GM18907 (cell line): ENCODE measurements at regions not wholly inside any gene's neighbourhood (a gene's known extent, or its start where the extent isn't known, plus 50 kb on each side); places are given as distances from the start of the nearest gene placed in this dataset.
"Not testable (repeated sequence)": the region's sequence is repeated elsewhere in the genome, so short reads cannot be mapped to it uniquely, and the experiment has no call there.

ENCODE experiments used
- ATAC-seq: cut with Tn5 transposase; IDR thresholded peaks from one replicate; pipeline ENCODE4 v1.9.1; 2021; ENCODE audit warnings: mild to moderate bottlenecking, moderate library complexity; ENCODE audit not compliant: unreplicated experiment

- ATAC-seq = no peak
These were observed 749.2 kb upstream of the CRIM1 start for GRCh38 chr2:35606394-35606793.

GRCh38 chr2:35598310-35598709 is 757.3 kb upstream of the CRIM1 start:
- ATAC-seq = no peak

DNA sequence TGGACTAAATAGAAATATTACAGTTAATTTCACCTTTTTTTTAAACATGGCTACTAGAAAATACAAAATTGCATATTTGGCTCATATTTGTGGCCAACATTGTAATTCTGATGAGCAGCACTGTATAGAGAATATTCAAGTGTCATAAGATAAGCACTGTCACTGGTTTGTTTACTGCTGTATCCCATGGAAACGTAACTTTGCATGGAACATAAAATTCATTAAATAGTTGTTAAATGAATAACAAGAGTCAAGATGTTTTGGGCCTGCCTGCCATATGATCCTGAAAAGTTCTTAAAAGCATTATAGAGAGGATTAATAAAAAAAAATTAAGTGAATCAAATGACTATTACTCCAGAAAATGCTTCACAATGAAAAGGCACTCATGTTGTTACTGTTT is 763.7 kb upstream of the CRIM1 start:
- no peak for ATAC-seq

DNA sequence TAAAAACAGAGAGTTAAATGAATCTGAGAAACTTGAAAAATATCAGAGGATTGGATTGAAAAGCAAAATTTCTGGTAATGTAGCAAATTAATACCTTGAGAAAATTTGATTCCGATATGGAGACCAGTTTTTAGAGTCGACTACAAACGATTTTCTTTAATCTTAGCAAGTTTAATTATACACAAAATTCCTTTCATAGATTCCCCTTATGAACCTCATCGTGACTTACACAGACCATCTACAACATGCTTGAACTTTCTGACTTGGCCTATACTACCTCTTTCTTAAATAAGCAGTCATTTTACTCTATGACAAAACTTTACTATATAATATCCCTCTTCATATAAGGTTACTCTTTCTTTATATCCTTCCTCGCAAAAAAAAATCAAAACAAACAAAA is 769.6 kb upstream of the CRIM1 start:
- ATAC-seq = no peak

DNA sequence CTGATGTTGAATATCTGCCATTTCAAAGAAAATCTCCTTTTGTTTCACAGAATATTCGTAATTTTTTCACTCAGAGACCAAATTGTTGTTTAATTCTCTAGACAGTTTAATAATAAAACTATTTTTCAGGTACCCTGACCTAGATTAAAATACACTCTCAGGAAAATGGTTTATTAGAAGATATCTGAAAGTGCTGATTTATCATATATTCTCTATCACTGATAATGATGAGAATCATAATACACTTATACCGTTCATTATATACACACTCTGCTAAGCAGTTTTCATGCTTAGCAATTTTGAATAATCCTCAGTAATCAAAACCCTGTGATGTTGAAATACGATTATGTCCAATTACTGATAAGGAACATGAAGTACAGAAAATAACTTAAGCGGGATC is 772.9 kb upstream of the CRIM1 start:
- no peak for ATAC-seq

GRCh38 chr2:35580956-35581355 is 774.6 kb upstream of the CRIM1 start:
- ATAC-seq = no peak

DNA sequence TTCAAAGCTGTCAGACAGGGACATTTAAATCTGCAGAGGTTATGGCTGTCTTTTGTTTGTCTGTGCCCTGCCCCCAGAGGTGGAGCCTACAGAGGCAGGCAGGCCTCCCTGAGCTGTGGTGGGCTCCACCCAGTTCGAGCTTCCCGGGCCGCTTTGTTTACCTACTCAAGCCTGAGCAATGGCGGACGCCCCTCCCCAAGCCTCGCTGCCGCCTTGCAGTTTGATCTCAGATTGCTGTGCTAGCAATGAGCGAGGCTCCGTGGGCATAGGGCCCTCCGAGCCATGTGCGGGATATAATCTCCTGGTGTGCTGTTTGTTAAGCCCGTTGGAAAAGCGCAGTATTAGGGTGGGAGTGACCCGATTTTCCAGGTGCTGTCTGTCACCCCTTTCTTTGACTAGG is 787.0 kb upstream of the CRIM1 start:
- not testable (repeated sequence) for ATAC-seq

- no peak for ATAC-seq
These were observed 793.1 kb upstream of the CRIM1 start for GRCh38 chr2:35562488-35562887.

- no peak for ATAC-seq
These were observed 807.4 kb upstream of the CRIM1 start for GRCh38 chr2:35548171-35548570.

GRCh38 chr2:35545301-35545700 is 810.3 kb upstream of the CRIM1 start:
- ATAC-seq = no peak

DNA sequence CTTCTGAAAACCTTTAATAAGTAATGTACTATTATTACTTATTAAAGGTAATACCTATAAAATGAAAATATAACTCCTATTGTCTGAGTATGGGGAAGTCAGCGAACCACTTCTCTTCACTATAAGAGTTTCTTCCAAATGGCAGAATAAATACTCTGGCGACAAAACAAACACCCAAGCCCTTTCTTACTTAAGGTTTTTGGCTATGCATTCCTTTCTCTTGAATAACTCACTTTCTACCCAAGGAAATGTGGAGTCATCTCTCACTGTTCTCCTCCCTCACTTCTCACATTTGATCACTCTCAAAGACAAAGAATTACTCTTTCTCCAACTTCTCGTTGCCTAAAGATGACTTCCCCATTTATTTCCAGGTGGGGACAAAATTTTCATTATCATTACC is 816.8 kb upstream of the CRIM1 start:
- ATAC-seq = no peak

GRCh38 chr2:35530615-35531135 is 824.9 kb upstream of the CRIM1 start:
- no peak for ATAC-seq

DNA sequence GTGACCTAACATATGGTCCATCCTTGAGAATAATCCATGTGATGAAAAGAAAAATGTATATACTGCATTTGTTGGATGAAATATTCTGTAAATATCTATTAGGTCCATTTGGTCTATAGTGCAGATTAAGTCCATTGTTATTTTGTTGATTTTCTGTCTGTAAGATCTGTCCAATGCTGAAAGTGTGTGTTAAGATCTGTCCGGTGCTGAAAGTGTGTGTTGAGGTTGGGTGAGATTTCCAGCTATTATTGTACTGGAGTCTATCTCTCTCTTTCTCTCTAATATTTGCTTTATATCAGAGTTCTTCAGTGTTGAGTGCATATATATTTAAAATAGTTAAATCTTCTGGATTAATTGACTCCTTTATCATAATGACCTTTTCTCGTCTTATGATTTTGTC is 828.8 kb upstream of the CRIM1 start:
- no peak for ATAC-seq

DNA sequence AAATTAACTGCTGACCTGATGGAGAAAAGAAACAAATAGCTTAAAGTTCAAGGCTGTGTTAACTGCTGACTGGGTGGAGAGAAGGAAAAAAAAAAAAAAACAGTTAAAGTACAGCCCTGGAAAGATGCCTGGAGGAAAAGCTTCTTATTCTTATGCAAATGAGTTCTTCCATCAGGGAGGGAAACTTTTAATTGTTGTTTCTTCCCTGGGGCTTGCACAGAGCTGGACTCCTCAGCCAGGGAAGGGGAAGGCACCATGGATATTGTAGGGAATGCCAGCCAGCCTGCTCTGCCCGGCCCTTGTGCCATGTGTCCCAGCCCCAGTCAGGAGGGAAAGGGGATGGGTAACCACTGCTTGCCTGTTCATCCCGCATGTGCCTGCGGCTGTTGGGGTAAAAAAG is 833.1 kb upstream of the CRIM1 start:
- ATAC-seq = no peak

DNA sequence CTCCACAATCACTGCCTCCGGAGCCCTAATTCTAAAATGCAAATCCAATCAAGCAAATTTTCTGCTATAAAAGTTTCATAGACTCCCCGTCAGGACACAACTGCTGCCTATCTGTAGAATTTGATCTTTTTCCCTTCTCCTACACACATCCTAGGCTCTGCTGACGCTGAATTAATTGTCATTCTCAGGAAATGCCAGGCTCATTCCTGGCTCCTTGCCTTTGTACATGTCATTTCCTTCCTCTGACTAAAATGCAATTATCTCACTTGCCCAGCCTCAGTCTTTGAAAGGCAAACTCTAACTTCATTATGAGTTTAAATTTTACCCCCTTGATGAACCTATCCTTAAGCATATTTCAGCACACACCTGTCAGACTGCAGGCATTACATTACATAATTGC is 844.9 kb upstream of the CRIM1 start:
- ATAC-seq = no peak

GRCh38 chr2:35508601-35509000 is 847.0 kb upstream of the CRIM1 start:
- no peak for ATAC-seq

GRCh38 chr2:35504419-35504818 is 851.2 kb upstream of the CRIM1 start:
- no peak for ATAC-seq

DNA sequence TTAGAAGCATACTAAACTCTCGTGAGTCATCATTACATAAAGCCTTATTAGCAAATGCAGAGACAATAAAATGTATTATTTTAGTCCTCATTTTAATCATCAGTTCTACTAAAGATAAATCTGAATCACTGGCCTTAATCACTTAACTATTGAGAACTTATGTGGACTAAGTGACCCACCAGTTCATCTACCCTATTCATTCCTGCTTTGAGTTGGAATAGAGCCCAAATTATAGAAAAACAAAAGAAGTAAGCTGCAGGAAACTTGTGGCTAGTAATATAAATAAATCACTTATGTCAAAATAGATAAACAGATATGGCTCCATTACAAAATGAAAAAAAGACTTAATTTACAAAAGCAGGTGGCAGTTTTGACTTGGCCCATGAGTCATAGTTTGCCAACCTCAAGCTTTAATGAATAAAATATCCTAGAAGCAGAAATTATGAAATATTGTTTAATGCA is 851.8 kb upstream of the CRIM1 start:
- no peak for ATAC-seq

GRCh38 chr2:35503311-35503710 is 852.3 kb upstream of the CRIM1 start:
- ATAC-seq = no peak

DNA sequence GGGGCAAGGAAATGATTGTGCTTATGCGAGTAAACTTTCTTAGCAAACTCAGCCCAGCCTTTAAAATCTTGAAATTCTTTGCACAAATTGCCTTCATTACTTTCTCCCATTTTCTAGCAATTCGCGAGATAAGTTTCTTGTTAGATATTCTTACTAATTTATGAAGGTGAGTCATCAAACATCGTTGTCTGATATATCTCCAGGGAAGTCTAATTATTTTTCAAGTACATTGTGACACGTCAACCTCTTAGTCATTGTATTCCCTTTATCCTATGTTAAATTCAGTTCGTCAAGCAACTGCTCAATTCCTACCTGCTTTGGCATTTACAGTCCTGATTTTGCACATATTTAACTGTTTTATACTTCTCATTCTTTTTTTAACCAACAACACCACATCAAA is 854.5 kb upstream of the CRIM1 start:
- ATAC-seq = no peak

DNA sequence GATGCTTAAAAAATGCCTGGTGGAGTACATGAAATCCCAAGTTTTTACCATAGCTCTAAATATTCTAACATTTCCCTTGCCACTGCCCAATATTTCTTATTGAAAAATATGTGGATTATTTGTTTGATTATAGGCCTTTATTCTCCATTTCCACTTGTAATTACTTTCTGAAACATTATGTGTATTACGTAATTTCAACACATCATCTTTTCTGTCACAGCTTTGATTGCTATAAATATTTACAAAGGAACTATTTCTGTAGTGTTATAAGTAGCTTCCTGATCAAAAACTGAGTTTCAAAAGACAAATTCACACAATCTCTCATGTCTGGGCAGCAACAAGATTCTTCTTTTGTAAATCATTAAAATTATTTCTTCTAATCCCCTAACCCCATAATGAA is 859.6 kb upstream of the CRIM1 start:
- ATAC-seq = no peak

DNA sequence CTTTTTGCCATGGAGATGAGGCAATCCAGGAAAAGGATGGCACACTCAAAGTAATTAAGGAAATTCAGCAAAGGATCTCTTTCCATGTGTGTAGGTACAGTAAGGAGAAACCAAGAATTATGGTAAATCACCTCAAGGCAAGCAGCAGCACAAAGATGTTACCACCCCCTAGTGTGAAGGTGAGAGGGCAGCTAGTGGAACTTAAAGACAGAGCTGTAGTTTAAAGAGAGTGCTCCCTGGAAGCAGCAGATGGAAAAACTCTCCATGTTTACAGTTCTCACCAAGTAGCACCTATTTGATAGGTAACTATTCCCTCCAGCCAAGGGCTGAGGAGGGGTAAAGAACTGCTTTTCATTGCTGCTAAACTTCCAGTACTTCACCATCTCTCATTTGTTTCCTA is 860.4 kb upstream of the CRIM1 start:
- ATAC-seq = no peak

GRCh38 chr2:35478121-35478520 is 877.5 kb upstream of the CRIM1 start:
- ATAC-seq = not testable (repeated sequence)

GRCh38 chr2:35468245-35468644 is 887.3 kb upstream of the CRIM1 start:
- no peak for ATAC-seq
